Ovary (tissue), 7 donors: ENCODE measurements at regions not wholly inside any gene's neighbourhood (a gene's known extent, or its start where the extent isn't known, plus 50 kb on each side); places are given as distances from the start of the nearest gene placed in this dataset.

Experiments used
- DNase-seq, 5 donors: peaks; one replicate each; pipeline ENCODE4 v3.0.0-alpha.2; 2019 to 2020
- H3K27ac ChIP-seq, 2 donors: fragments of 200-600 bp; one replicate each; pipeline versions ENCODE4 v1.5.1 to v1.8.0; 2019 to 2022
- H3K27me3 ChIP-seq: fragments of 200-600 bp; one replicate; pipeline ENCODE4 v1.8.0; 2022
- H3K36me3 ChIP-seq: fragments of 200-600 bp; sonication (generic); one replicate; pipeline ENCODE4 v1.5.1; 2019
- H3K4me1 ChIP-seq: one replicate; pipeline ENCODE4 v1.8.1; 2013; ENCODE audit warnings: mild to moderate bottlenecking, moderate library complexity; ENCODE audit not compliant: insufficient read depth
- H3K4me3 ChIP-seq: fragments of 200-600 bp; sonication (generic); one replicate; pipeline ENCODE4 v1.5.1; 2017
- H3K9me3 ChIP-seq, 2 donors: fragments of 200-600 bp in 1 of 2; sonication (generic) in 1 of 2; one replicate each; pipeline versions ENCODE4 v1.5.1 to v1.8.1; 2013 to 2019; ENCODE audit warnings: mild to moderate bottlenecking in 1 of 2, moderate library complexity in 1 of 2
- CTCF ChIP-seq, 3 donors: fragments of 450-650 bp in 2 of 3; fragments of 200-600 bp in 1 of 3; IDR thresholded peaks; one replicate each; pipeline versions ENCODE4 v1.5.1 to v1.8.0; 2016 to 2022; ENCODE audit warnings: antibody characterized with exemption in 3 of 3, mild to moderate bottlenecking in 1 of 3
- EP300 ChIP-seq: sonication (generic); formaldehyde crosslinking; IDR thresholded peaks from one replicate; pipeline ENCODE4 v1.6.1; 2017; ENCODE audit warnings: antibody characterized with exemption
- POLR2A ChIP-seq: fragments of 450-650 bp; IDR thresholded peaks from one replicate; pipeline ENCODE4 v1.6.1; 2017; ENCODE audit warnings: antibody characterized with exemption, mild to moderate bottlenecking, moderate library complexity
- WGBS, 3 donors: extraction: QIAGEN DNeasy Blood & Tissue Kit in 1 of 3; methylation state at CpG; one replicate each; pipeline versions ENCODE4 v1.1.5 to v1.1.7; 2013 to 2017; 5-methylcytosine and 5-hydroxymethylcytosine counted together
- intact Hi-C, 4 donors: fragments of 100-400 bp; cut with DNase I; formaldehyde crosslinking; loops; one replicate each; pipeline versions ENCODE4 v1.11.0 to v1.15.1; 2022 to 2023
- donor health status: DM: no; HTN: no; CAD: no; lungs with moderate emphysema.
- donor health status: DM: no; HTN: no; CAD: no.
- donor health status: Bipolar disorder and iron deficiency.
- donor health status: DM: no; HTN: no; CAD: no.
- donor health status: DM: yes; HTN: yes; CAD: no.

- Histone ChIP-seq H3K9me3 (no peaks in the 10 kb centered on the region), H3K4me3 (no peak overlapping the region), H3K27me3 (no peaks in the 10 kb centered on the region), H3K36me3 (no peaks in the 10 kb centered on the region), H3K4me1 (no peaks in the 10 kb centered on the region), H3K27ac (no peak overlapping the region)
- DNase-seq: no peak
- TF ChIP-seq EP300 (no peak), POLR2A (no peak), CTCF (IDR thresholded peaks at IDR 0.05) (no peak)
- intact Hi-C loops: no loop called here
- WGBS, 3 donors: 35 to 51% (median 36%) methylated on average over 3 of the region's 3 CpGs
These were observed 253.2 kb downstream of the PDHA2 start for GRCh38 chr4:96093057-96093456.

GRCh38 chr4:96093563-96093962, 253.7 kb downstream of the PDHA2 start:
- no peaks in the 10 kb centered on the region for H3K27me3 ChIP-seq
- H3K9me3 ChIP-seq: no peaks in the 10 kb centered on the region
- H3K36me3 ChIP-seq: no peaks in the 10 kb centered on the region
- no peak for DNase-seq
- no peaks in the 10 kb centered on the region for H3K4me1 ChIP-seq
- intact Hi-C loops: no loop called here
- TF ChIP-seq CTCF (IDR thresholded peaks at IDR 0.05) (no peak), EP300 (no peak), POLR2A (no peak)
- H3K27ac ChIP-seq: no peak overlapping the region
- no peak overlapping the region for H3K4me3 ChIP-seq

GRCh38 chr4:96094183-96094582, 254.3 kb downstream of the PDHA2 start:
- Histone ChIP-seq H3K36me3 (no peaks in the 10 kb centered on the region), H3K27ac (no peak overlapping the region), H3K4me3 (no peak overlapping the region), H3K27me3 (no peaks in the 10 kb centered on the region), H3K9me3 (no peaks in the 10 kb centered on the region), H3K4me1 (no peaks in the 10 kb centered on the region)
- no peak for DNase-seq
- 85 to 89% (median 87%) methylated on average over 5 of the region's 5 CpGs for WGBS, 3 donors
- TF ChIP-seq CTCF (IDR thresholded peaks at IDR 0.05) (no peak), EP300 (no peak), POLR2A (no peak)
- intact Hi-C loops: no loop called here

DNA sequence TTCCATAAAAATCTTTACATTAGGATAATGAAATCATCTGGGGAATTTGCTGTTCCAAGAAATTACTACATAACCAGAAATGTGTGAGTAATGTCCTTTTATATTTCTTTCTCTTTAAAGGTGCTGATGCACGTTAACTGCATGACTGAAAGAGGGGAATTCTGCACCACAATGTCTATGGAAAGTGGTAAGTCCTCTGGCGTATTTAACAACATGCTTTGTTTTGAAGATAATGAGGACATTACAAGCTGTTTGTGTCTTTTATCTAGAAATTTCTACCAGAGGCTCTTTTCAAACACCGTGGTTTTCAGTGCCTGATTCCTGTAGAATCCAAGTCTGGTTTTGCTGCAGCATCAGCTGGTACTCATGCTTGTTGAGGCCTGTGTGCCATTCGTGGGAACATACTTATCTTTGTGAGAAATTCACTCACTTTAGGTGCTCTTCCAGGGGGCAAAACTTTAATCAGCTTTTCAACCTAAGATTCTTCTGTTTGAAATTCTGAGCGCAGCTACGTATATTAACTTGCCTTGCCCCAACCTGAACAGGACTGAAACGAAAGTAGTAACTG, 257.2 kb downstream of the PDHA2 start:
- TF ChIP-seq POLR2A (no peak), EP300 (no peak), CTCF (IDR thresholded peaks at IDR 0.05) (no peak)
- Histone ChIP-seq H3K9me3 (no peaks in the 10 kb centered on the region), H3K4me3 (no peak overlapping the region), H3K27me3 (no peaks in the 10 kb centered on the region), H3K36me3 (no peaks in the 10 kb centered on the region), H3K4me1 (no peaks in the 10 kb centered on the region), H3K27ac (no peak overlapping the region)
- intact Hi-C loops: no loop called here
- WGBS, 3 donors: 70 to 80% (median 79%) methylated on average over 7 of the region's 7 CpGs
- no peak for DNase-seq
